SK-N-SH treated with all-trans-retinoic acid at 6 μM for 48 hours (cell line): ENCODE measurements at regions not wholly inside any gene's neighbourhood (a gene's known extent, or its start where the extent isn't known, plus 50 kb on each side); places are given as distances from the start of the nearest gene placed in this dataset.

Experiments used
- ATAC-seq: fragments of 200-7000 bp; cut with Tn5 transposase; 3 replicates; pipeline ENCODE4 v1.9.1; 2020; ENCODE audit warnings: mild to moderate bottlenecking, moderate library complexity
- ARNTL ChIP-seq: fragments of 450-650 bp; formaldehyde crosslinking; IDR thresholded peaks from 2 replicates; pipeline ENCODE4 v1.5.0; 2020; ENCODE audit warnings: low read depth, mild to moderate bottlenecking, moderate library complexity, borderline replicate concordance
- BACH2 ChIP-seq: fragments of 250-450 bp; sonication (Bioruptor Pico); IDR thresholded peaks from 2 replicates; pipeline ENCODE4 v1.9.0; 2021; ENCODE audit warnings: mild to moderate bottlenecking, borderline replicate concordance
- CSDC2 ChIP-seq: fragments of 250-450 bp; sonication (Bioruptor Pico); IDR thresholded peaks from 2 replicates; pipeline ENCODE4 v1.5.0; 2020; ENCODE audit warnings: mild to moderate bottlenecking, moderate library complexity
- CSRNP3 ChIP-seq: fragments of 250-450 bp; sonication (Bioruptor Pico); IDR thresholded peaks from 2 replicates; pipeline ENCODE4 v1.5.1; 2021; ENCODE audit warnings: mild to moderate bottlenecking, moderate library complexity
- ESRRG ChIP-seq: fragments of 250-450 bp; sonication (Bioruptor Pico); IDR thresholded peaks from 2 replicates; pipeline ENCODE4 v1.6.1; 2021; ENCODE audit warnings: mild to moderate bottlenecking
- GLIS3 ChIP-seq: fragments of 250-450 bp; sonication (Bioruptor Pico); IDR thresholded peaks from 2 replicates; pipeline ENCODE4 v1.5.0; 2020; ENCODE audit warnings: mild to moderate bottlenecking, moderate library complexity
- ISL1 ChIP-seq: fragments of 250-450 bp; sonication (Bioruptor Pico); IDR thresholded peaks from 2 replicates; pipeline ENCODE4 v2.1.2; 2022; ENCODE audit warnings: mild to moderate bottlenecking, moderate library complexity
- OSR1 ChIP-seq: fragments of 250-450 bp; sonication (Bioruptor Pico); IDR thresholded peaks from 2 replicates; pipeline ENCODE4 v1.8.0; 2022; ENCODE audit warnings: moderate library complexity, mild to moderate bottlenecking, inconsistent platforms
- PATZ1 ChIP-seq: fragments of 250-450 bp; sonication (Bioruptor Pico); IDR thresholded peaks from 2 replicates; pipeline ENCODE4 v1.8.0; 2020; ENCODE audit warnings: mild to moderate bottlenecking, moderate library complexity, borderline replicate concordance
- PPARA ChIP-seq: fragments of 250-450 bp; sonication (Bioruptor Pico); IDR thresholded peaks from 2 replicates; pipeline ENCODE4 v1.5.0; 2020; ENCODE audit warnings: mild to moderate bottlenecking, borderline replicate concordance
- SNAI2 ChIP-seq: fragments of 250-450 bp; sonication (Bioruptor Pico); IDR thresholded peaks from 2 replicates; pipeline ENCODE4 v1.5.0; 2020; ENCODE audit warnings: mild to moderate bottlenecking, moderate library complexity
- TCF4 ChIP-seq: fragments of 250-450 bp; sonication (Bioruptor Pico); IDR thresholded peaks from 2 replicates; pipeline ENCODE4 v1.8.0; 2021; ENCODE audit warnings: mild to moderate bottlenecking, moderate library complexity, borderline replicate concordance
- TOX ChIP-seq: fragments of 250-450 bp; sonication (Bioruptor Pico); IDR thresholded peaks from 2 replicates; pipeline ENCODE4 v1.8.0; 2021; ENCODE audit warnings: mild to moderate bottlenecking, moderate library complexity, borderline replicate concordance
- TSHZ2 ChIP-seq: fragments of 250-450 bp; sonication (Bioruptor Pico); IDR thresholded peaks from 2 replicates; pipeline ENCODE4 v1.5.0; 2020; ENCODE audit warnings: mild to moderate bottlenecking, moderate library complexity
- ZC3H10 ChIP-seq: fragments of 250-450 bp; sonication (Bioruptor Pico); IDR thresholded peaks from 2 replicates; pipeline ENCODE4 v1.5.1; 2021; ENCODE audit warnings: mild to moderate bottlenecking, moderate library complexity
- ZFP3 ChIP-seq: fragments of 250-450 bp; sonication (Bioruptor Pico); IDR thresholded peaks from 2 replicates; pipeline ENCODE4 v1.5.0; 2020; ENCODE audit warnings: mild to moderate bottlenecking, moderate library complexity
- ZFP30 ChIP-seq: fragments of 450-650 bp; formaldehyde crosslinking; IDR thresholded peaks from 2 replicates; pipeline ENCODE4 v1.5.0; 2022; ENCODE audit warnings: mild to moderate bottlenecking, moderate library complexity
- ZNF565 ChIP-seq: fragments of 450-650 bp; formaldehyde crosslinking; conservative IDR thresholded peaks from 2 replicates; pipeline ENCODE4 v1.5.0; 2020; ENCODE audit warnings: low read depth, mild to moderate bottlenecking, moderate library complexity
- ZNF70 ChIP-seq: fragments of 450-650 bp; formaldehyde crosslinking; IDR thresholded peaks from 2 replicates; pipeline ENCODE4 v1.5.0; 2020; ENCODE audit warnings: mild to moderate bottlenecking, moderate library complexity
- ZNF8 ChIP-seq: fragments of 450-650 bp; formaldehyde crosslinking; IDR thresholded peaks from 2 replicates; pipeline ENCODE4 v1.5.0; 2020; ENCODE audit warnings: mild to moderate bottlenecking, moderate library complexity
- TF ChIP-seq, protein P1 (sequence below): fragments of 250-450 bp; sonication (Bioruptor Pico); IDR thresholded peaks from 2 replicates; pipeline ENCODE4 v1.5.1; 2020; ENCODE audit warnings: low read depth, mild to moderate bottlenecking, moderate library complexity
- TF ChIP-seq, protein P2 (sequence below): fragments of 250-450 bp; sonication (Bioruptor Pico); IDR thresholded peaks from 2 replicates; pipeline ENCODE4 v1.8.0; 2021; ENCODE audit warnings: low read depth, mild to moderate bottlenecking, moderate library complexity, borderline replicate concordance

DNA sequence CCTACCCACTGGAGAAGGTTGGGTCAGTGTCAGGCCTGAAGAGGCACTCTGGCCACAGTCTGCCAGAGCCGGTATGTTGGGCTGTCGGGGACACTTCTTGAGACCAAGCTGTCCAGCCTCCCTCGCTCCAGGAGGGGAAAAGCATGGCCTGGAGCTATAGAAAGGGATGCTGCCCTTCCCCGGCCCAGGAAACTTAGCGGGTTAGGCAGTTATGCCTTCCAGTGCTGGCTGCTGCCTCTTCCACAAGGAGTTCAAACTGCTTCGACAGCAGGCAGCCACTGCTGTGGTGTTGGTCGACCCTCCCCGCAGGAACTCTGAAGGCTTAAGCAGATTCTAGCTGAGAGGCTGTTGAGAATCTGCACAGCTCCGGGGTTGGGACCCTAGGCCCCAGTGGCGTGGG, 819.4 kb downstream of the DIPK2A start (continued):
- TF ChIP-seq, protein P1, sequence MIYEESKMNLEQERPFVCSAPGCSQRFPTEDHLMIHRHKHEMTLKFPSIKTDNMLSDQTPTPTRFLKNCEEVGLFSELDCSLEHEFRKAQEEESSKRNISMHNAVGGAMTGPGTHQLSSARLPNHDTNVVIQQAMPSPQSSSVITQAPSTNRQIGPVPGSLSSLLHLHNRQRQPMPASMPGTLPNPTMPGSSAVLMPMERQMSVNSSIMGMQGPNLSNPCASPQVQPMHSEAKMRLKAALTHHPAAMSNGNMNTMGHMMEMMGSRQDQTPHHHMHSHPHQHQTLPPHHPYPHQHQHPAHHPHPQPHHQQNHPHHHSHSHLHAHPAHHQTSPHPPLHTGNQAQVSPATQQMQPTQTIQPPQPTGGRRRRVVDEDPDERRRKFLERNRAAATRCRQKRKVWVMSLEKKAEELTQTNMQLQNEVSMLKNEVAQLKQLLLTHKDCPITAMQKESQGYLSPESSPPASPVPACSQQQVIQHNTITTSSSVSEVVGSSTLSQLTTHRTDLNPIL (CRISPR knock-in tag): no peak
- TF ChIP-seq ZFP3 (CRISPR knock-in tag): no peak
- TF ChIP-seq, protein P2, sequence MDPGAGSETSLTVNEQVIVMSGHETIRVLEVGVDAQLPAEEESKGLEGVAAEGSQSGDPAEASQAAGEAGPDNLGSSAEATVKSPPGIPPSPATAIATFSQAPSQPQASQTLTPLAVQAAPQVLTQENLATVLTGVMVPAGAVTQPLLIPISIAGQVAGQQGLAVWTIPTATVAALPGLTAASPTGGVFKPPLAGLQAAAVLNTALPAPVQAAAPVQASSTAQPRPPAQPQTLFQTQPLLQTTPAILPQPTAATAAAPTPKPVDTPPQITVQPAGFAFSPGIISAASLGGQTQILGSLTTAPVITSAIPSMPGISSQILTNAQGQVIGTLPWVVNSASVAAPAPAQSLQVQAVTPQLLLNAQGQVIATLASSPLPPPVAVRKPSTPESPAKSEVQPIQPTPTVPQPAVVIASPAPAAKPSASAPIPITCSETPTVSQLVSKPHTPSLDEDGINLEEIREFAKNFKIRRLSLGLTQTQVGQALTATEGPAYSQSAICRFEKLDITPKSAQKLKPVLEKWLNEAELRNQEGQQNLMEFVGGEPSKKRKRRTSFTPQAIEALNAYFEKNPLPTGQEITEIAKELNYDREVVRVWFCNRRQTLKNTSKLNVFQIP (CRISPR knock-in tag): no peak
- TF ChIP-seq CSDC2 (CRISPR knock-in tag): no peak
- no peak for TF ChIP-seq ARNTL (CRISPR knock-in tag)
- no peak for TF ChIP-seq ZNF70 (CRISPR knock-in tag)
- no peak for TF ChIP-seq GLIS3 (CRISPR knock-in tag)

DNA sequence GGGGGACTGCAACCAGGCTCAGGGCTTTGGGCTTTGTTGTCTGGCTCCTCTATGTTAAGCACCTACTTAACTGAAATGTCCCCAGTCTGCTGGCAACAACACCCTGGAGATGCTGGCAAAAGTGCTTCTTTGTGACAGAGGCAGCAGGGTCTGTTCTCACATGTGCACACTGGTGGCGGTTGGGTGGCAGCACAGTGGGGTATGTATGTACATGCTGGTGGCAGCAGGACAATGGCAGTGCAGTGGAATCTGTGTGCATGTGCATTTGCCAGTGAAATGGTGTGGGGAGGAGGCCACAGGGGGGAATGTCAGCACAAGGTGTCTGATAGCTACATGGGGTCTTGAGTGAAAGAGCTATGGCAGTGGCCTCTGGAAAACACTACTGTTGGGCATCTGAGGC, 830.3 kb downstream of the DIPK2A start:
- no peak for TF ChIP-seq PPARA (CRISPR knock-in tag)
- TF ChIP-seq ESRRG (CRISPR knock-in tag): no peak
- no peak for TF ChIP-seq BACH2 (CRISPR knock-in tag)
- TF ChIP-seq OSR1: no peak
- no peak for TF ChIP-seq TCF4 (CRISPR knock-in tag)
- no peak for TF ChIP-seq ZNF70 (CRISPR knock-in tag)
- TF ChIP-seq TSHZ2 (CRISPR knock-in tag): no peak
- no peak for TF ChIP-seq ZNF565
- no peak for TF ChIP-seq ZFP3 (CRISPR knock-in tag)
- no peak for TF ChIP-seq SNAI2 (CRISPR knock-in tag)
- TF ChIP-seq PATZ1 (CRISPR knock-in tag): no peak
- no peak for TF ChIP-seq TOX (CRISPR knock-in tag)
- TF ChIP-seq, protein P1 (CRISPR knock-in tag): no peak
- no peak for TF ChIP-seq ZNF8 (CRISPR knock-in tag)
- no peak for TF ChIP-seq ZFP30 (CRISPR knock-in tag)
- TF ChIP-seq CSDC2 (CRISPR knock-in tag): no peak
- no peak for TF ChIP-seq CSRNP3 (CRISPR knock-in tag)
- TF ChIP-seq ISL1: no peak
- no peak for TF ChIP-seq ZC3H10 (CRISPR knock-in tag)
- no peak for TF ChIP-seq GLIS3 (CRISPR knock-in tag)
- ATAC-seq: no peak
